ENCODE measurements at regions not wholly inside any gene's neighbourhood (a gene's known extent, or its start where the extent isn't known, plus 50 kb on each side); places are given as distances from the start of the nearest gene placed in this dataset.
A peak's percentile ranks its signal among the peaks of the same experiment; 100 is the strongest.
"Not testable (repeated sequence)": the region's sequence is repeated elsewhere in the genome, so short reads cannot be mapped to it uniquely, and the experiment has no call there.

DNA sequence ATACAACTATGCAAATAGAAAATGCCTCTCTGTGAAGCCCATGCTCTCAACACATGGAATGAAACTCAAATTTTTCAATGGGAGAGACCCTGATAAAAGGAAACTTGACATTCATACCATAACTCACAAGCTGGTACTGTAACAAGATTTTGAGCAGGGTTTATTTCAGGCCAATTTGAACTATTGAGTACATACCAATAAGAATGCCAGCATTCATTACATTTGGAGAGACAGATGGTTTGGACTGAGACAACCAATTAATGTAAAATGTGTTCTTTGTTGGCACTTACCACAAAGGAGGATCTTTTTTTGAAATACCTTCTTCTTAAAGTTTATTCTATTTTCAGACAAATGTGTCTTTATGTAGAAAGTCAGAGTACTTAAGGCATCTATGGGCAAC, 1357.0 kb upstream of the GOT2 start:
- no peak for DNase-seq

DNA sequence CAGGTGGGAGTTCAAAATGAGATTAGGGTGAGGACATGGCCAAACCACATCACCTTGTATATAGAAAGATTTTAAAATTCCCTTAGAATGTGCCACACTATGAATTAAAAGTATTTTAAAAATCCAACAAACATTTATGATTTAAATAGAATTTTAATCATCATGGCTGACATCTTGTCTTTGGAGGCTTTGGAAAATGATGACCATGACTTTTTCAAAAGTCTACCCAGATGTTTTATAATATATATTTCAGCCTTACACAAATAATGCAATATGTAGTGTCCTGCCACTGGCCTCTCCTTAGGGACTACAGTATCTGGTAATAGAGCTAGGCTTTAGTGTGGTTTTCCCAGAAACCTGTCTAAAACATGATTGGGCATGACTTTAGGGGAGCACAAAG, 1353.4 kb upstream of the GOT2 start:
- DNase-seq, result no peak

DNA sequence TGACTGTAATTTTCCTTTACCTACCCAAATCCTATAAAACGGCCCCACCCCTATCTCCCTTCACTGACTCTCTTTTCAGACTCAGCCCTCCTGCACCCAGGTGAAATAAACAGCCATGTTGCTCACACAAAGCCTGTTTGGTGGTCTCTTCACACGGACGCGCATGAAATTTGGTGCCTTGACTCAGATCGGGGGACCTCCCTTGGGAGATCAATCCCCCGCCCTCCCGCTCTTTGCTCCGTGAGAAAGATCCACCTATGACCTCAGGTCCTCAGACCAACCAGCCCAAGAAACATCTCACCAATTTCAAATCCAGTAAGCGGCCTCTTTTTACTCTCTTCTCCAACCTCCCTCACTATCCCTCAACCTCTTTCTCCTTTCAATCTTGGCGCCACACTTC, 1344.7 kb upstream of the GOT2 start:
- DNase-seq, result not testable (repeated sequence)

DNA sequence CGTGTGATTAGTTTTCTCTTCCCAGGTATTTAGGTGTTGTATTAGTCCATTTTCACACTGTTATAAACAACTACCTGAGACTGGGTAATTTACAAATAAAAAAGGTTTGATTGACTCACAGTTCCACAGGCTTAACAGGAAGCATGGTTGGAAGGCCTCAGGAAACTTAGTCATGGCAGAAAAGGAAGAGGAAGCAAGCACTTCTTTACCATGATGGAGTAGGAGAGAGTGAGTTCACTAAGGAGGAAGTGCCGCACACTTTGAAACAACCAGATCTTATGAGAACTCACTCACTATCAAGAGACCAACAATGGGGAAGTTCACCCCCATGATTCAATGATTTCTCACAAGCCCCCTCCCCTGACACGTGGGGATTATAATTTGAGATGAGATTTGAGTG, 1343.7 kb upstream of the GOT2 start:
- DNase-seq, result no peak

DNA sequence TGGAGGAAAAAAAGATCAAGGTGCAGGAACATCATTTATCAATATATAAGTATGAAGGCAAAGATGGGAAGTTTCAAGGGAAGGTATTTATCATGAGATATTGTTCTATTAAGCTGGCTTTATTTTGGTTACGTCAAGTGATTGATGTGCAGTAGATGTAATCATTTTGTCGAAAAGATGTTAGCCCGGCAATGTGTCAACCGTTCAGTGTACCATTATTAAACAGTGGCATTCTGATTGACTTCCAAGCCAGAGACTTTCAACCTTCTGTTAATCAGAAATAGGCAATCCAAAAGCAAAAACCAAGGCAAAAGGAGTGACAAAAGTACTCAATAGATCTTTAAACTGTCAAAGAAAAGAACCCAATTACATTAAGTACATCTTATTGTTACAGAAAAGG, 1340.3 kb upstream of the GOT2 start:
- no peak for DNase-seq

DNA sequence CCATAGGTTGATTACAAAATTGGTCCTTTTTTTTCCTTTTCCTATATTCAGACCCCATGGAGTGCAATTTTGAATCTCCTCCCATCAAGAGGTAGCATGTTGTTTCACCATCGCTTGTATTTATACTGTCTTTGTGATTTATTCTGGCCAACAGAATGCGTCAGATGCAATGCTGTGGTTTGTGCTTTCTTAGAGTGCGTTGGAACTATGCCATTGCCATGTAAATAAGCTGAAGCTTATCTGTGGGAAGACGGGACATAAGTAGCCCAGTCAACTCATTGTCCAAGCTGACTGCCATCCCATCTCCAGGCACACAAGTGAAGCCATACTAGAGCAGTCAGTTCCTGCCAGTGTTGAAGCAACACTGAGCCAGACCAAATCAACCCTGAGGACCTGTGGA, 1339.3 kb upstream of the GOT2 start:
- DNase-seq, result no peak

DNA sequence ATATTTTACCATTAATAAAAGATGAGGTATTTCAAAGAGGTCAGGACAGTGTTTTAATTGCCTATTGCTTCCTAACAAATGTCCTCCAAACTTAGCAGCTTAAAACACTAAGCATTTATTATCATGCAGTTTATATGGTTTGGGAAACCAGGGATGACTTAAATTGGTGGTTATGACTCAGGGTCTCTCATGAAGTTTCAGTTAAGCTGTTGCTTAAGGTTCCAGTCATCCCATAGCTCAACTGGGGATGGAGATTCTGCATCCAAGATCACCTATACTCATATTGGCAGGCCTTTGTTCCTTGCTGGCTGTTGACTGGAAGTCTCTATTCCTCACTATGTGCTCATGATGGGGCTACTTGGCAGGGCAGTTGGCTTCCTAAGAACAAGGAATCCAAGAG, 1329.9 kb upstream of the GOT2 start:
- DNase-seq, result no peak

DNA sequence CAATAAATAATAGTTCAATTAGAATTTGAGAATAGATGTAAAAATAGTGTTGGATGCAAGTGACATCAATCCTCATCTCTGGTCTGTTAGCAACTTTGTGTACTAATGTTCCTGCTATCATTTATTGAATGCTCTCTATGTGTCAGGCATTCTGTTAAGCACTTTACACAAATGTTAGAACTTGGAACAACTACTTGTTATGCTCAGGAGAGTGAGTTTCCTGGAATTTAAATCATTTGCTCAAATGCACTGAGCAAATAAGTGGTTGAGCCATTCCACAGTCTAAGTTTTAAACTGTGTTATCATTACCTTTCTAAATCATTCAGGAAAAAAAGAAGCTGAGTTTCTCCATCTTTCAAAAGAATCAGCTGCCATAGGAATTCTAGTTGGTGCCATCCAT, 1327.3 kb upstream of the GOT2 start:
- no peak for DNase-seq

DNA sequence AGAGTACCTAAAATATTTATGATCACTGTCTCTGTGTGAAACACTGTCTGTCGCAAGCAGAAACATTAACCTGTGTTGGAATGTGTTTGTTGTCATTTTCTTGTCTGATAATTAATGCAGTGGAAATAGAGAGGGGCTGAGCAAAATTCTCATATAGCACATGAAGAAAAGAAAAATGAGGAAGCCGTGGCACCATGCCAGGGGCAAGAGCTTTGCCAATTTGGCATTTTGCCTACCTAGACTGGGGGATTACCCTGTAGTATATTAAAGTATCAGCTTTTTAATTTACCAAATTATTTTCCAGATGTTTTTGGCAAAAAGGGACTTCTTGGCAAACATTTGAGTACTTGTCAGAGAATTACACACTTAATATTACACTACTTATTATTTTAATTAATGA, 1326.6 kb upstream of the GOT2 start:
- no peak for DNase-seq

DNA sequence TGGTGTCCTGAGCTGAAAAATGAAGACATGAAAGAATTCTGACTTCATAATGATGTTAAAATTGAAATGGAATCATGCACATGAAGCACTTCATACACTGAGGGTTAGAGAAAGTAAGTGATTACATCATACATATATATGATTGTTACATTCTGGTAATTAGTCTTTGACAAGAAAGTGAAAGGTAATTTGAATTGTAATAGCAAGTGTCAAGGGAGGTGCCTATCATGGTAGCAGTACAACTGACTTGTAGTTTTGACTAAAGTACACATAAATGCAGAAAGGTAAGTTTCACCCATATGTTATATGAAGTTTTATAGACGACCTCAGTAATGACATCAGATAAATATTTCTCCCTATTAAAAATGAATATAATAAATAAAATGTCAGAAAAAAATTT, 1325.0 kb upstream of the GOT2 start:
- no peak for DNase-seq

DNA sequence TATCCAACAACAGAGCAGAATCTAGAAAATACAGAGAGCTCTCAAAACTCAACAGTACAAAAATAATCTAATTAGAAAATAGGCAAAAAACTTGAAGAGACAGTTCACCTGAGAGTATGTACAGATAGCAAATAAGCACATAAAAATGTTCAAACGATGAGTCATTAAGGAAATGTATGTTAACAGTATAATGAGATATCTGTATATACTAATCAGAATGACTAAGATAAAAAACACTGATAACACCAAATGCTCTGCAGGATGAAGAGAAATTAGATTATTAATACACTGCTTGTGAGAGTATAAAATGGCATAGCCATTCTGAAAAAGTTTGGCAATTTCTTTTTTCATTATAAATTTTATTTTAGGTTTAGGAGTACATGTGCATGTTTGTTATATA, 1307.6 kb upstream of the GOT2 start:
- no peak for DNase-seq

DNA sequence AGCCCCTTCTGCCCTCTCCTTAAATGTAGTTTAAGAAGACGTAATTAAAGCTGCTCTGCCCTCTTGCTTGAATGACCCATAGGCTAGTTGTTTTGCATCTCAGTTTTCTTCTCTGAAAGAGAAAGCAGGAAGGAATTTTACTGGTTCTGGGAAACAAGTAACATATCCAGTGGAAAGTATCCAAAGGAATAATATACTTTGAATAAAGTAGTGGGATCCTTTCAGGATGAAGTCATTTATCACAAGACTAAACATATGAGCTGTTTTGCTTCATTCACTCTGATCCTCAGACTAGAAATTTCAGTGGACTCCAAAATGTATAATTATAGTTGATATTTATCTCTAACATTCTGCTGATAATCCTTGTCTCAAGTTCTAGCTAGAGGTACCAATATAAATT, 1297.6 kb upstream of the GOT2 start:
- DNase-seq, result peak; percentile 25

DNA sequence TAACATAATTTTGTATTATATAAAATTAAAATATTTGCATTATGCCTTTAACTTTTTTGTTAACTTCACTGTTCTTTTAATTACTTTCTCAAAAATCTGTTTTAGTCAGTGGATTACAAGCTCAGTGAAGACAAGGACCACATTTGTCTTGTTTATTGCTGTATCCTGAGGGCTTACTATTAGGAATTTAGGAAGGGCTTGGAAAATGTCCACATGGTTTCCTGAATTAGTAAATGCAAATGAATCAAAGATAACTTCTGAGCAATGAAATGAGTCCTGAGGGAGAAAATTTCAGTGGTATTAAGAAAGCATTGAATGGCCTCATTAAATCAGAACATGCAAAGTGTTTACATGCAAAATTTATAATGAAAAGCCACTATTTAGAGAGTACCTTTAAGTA, 1293.2 kb upstream of the GOT2 start:
- no peak for DNase-seq

DNA sequence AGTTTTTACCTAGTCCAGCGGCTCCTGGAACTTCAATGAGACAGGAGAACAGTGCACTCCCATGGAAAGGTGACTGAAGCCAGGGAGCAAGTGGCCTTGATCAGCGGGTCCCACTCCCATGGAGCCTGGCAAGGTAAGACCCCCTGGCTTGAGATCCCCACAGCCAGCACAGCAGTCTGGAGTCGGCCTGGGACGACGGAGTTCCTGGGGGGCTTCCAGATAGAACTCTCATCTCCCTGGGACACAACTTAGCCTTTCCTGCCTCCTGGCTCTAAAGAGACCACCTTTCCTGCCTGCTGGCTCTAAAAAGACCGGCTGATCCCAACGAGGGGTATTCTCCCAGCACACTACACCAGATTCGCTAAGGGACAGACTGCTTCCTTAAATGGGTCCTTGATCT, 1279.0 kb upstream of the GOT2 start:
- DNase-seq, result no peak

DNA sequence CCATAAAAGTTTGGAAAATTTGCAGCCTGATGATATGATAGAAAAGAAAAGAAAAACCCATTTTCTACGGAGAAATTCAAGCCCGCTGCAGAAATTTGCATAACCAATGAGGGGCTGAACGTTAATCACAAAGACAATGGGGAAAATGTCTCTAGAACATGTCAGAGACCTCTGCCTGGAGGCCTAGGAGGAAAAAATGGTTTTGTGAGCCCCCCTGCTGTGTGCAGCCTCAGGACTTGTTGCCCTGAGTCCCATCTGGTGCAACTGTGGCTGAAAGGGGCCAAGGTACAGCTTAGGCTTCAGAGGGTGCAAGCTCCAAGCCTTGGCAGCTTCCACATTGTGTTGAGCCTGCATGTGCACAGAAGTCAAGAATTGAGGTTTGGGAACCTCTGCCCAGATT, 1267.4 kb upstream of the GOT2 start:
- DNase-seq, result no peak

DNA sequence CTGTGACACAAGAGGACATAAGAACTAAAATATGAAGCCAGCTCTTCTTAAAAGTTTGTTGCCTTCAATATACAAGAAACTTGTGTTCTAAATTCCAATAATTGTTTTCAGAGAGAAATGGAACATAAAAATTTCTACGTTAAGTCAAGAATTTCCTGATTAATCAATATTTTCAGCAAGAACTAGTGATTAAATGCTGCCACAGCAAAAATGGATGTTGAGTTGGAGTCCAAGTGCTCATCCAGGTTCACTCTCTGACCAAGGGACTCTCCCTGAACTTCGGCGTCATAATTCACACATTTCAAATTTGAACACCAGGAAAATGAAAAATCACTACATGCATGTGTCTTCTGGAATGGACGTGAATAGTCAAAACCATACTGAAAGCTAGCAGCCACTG, 1263.6 kb upstream of the GOT2 start:
- DNase-seq, result no peak

DNA sequence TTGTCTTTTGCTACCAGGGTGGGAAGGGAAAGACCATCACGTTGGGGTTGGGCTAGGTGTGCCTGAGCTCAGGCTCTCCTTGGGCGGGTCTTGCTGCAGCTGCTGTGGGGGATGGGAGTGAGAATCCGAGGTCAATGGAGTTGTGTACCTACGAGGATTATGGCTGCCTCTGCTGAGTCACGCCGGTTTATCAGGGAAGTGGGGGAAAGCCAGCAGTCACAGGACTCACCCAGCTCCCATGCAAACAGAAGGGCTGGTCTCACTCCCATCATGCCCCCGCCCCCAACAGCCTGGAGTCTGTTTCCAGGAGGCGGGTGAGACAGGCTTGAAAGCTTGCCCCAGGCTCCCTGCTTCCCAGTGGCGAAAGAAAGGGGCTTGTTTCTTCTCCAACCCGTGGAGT, 1259.0 kb upstream of the GOT2 start:
- DNase-seq, result no peak

DNA sequence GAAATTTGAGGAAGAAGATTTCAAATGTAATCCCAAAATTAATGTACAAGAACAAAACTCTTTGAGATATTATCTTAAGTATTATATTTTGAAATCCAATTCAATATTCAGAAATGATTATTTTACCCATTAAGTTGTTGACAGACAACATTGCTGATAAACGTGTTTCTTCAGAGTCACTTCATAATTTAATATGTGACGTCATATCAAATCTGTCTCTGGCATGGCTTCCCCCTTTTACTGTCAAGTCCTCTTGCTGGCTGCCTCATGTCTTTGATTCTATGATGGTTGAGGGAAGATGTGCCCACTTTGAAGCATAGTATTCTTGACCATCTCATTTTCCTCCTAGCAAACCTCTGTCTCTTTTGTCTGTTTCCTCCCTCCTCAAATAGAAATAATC, 1257.1 kb upstream of the GOT2 start:
- no peak for DNase-seq

DNA sequence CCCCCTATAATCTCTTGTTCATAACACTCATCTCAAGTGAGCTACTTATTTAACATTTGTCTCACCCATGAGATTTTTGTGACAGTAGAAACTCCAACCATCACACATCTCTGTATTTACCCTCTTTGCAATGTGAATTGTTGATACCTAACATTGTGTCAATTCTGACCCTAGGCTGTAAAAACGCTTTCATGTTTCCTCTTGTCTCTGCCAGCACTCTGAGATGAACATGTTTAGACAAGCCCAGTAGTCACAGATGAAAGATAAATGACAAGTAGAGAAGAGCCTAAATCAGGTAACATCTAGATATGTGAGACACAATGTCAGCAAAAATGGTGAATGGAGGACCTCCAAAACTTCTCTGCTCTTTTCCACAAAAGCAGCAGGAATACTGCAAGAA, 1254.5 kb upstream of the GOT2 start:
- DNase-seq, result no peak

DNA sequence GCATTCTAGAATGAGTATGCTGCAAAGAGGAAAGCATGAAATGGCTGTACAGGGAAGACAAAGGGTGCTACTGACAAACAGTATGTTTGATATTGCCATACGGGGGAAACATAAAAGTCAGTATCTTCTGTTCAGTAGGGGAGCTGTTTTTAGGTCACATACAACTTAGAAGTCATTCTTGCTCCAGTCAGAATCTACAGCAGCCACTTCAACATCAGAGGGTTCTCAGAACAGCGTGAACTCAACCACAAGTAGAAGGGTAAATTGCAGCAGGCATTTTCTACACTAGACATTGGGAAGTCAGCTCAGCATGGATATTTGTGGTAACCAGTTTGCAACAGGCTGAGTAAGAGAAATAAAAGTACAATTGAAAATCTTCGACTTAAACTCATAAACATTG, 1241.8 kb upstream of the GOT2 start:
- no peak for DNase-seq

DNA sequence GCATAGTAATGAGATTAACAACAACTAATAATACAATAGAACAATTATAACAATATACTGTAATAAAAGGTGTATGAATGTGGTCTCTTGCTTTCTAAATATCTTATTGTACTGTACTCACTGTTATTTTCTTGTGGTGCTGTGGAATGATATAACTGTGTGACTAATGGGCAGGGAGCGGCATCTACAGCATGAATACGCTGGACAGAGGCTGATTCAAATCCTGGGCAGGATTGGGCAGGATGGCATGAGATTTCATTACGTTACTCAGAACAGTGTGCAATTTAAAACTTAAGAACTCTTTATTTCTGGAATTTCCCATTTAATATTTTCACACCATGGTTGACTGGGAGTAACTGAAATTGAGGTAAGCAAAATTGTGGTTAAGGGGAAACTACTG, 1239.8 kb upstream of the GOT2 start:
- peak; percentile 29 for DNase-seq

DNA sequence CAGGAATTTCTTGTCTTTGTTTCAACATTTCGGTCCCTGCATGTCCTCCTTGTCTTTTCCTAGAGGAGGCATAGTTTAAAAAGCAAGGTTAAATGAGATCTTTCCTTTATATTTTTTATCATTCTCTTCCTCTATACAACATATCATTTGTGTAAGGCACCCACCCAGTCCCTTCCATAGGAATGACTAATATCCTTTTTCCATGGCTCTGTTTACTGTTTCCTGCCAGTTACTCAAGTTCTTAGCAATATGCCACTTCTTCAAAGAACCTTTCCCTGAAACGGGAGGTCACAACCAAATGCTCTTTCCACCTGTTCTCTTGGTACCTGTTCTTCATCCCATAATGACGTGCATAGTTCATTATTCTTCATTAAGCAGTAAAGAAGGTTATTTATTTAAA, 1237.1 kb upstream of the GOT2 start:
- peak; percentile 7 for DNase-seq

DNA sequence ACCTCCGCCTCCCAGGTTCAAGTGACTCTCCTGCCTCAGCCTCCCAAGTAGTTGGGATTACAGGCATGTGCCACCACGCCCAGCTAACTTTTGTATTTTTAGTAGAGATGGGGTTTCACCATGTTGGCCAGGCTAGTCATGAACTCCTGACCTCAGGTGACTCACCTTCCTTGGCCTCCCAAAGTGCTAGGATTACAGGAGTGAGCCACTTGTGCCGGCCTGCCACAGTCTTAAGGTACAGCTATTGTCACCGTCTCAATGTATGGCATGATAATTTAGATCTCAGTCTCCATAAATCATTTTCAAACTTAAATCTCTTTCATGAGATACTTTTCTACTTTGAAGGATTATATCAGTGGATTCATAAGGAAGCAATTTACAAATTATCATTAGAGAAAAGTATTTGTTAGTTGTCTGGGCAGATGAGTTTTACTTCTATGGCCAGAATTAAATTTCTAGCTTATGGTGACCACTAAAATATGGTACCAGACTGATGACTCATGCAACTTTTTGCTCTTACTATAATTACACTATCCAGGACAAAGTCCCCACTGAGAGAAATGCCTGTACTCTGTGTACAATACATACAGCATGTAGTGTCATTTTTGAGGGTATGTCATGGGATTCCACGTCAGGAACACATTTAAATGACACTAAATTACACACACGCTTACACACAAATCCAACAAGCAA, 1230.3 kb upstream of the GOT2 start:
- DNase-seq, result no peak

DNA sequence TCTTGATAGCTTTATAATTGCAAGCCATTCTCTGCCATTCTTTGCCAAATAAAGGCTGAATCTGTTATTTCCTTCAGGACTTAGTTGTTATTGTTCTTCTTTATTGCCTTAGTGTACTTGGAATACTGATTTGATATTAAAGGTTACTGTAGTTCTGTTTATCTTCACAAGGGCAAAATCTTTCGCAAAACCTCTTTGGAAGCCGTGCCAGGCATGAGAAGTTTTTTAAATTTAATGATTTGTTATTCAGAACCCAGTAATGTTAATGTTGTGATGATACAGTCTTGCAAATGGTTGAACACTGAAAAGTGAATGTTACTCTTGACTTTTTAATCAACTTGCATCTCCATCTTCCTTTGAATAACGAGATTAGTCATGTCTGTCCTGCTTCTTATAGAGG, 1225.2 kb upstream of the GOT2 start:
- no peak for DNase-seq

DNA sequence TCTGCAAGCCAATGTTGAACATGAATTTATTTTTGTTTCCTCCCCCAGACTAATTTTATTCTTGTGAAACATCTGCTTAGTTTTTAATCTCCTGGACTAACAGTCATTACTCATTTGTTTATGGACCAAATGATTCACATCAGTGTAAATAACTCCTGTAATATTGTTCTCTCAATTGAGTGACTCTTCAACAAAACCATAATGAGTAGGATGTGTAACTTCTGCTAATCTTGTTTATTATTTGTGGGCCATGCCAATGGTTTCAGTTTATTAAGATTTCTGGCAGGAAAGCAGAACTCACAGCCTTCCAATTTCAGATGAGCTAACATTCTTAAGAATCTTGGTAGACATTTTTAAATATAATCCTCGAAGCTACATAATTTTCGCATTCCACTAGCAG, 1216.3 kb upstream of the GOT2 start:
- DNase-seq, result no peak

DNA sequence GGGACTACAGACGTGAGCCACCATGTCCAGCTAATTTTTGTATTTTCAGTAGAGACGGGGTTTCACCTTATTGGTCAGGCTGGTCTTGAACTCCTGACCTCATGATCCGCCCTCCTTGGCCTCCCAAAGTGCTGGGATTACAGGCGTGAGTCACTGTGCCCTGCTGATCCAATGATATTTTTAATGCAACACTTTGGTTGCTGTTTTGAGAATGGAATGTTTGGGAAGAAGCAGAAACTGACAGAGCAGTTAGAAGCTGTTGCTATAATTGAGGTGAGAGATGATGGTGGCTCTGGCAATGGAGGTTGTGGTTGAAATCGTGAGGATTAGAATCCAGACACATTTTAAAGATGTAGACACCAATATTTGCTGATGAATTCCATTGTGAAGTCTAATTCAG, 1209.9 kb upstream of the GOT2 start:
- DNase-seq, result peak; percentile 11
